T-cell (primary cell): ENCODE measurements at regions not wholly inside any gene's neighbourhood (a gene's known extent, or its start where the extent isn't known, plus 50 kb on each side); places are given as distances from the start of the nearest gene placed in this dataset.

Experiments
- ATAC-seq, 4 experiments: fragments of 200-7000 bp in 3 of 4; fragments of 150-1000 bp in 1 of 4; cut with Tn5 transposase; replicated peaks in 1 of 4; 1 replicate in 3 of 4; 2 replicates in 1 of 4; pipeline ENCODE4 v1.10.0; 2021; ENCODE audit warnings: moderate library complexity in 3 of 4, mild to moderate bottlenecking in 2 of 4, moderate number of reproducible peaks in 1 of 4
- CTCF ChIA-PET, 2 donors: fragments of 300-600 bp; sonication (Branson Sonifier 250); formaldehyde crosslinking; loops; one replicate each; lab custom pipeline; 2022; ENCODE audit warnings: antibody characterized with exemption in 2 of 2; lab: Charles Lee
- POLR2A ChIA-PET, 2 donors: fragments of 300-600 bp; sonication (Branson Sonifier 250); formaldehyde crosslinking; loops; one replicate each; lab custom pipeline; 2022; ENCODE audit warnings: antibody characterized with exemption in 2 of 2; lab: Charles Lee
- DNase-seq, 35 experiments: peaks; one replicate each; pipeline versions ENCODE4 v3.0.0 to v3.0.0-alpha.2; 2013 to 2023
- H3K27ac ChIP-seq: one replicate; pipeline ENCODE4 v1.5.1; 2013; ENCODE audit warnings: low read length
- H3K27me3 ChIP-seq, 2 experiments: replicated peaks in 1 of 2; 1 replicate in 1 of 2; 2 replicates in 1 of 2; pipeline versions ENCODE4 v1.6.1 to v1.7.0; 2013; ENCODE audit warnings: low read length in 1 of 2, mixed read lengths in 1 of 2; ENCODE audit not compliant: control insufficient read depth in 2 of 2, insufficient read depth in 2 of 2; ENCODE audit errors: extremely low read depth in 1 of 2
- H3K36me3 ChIP-seq, 2 donors: 1 replicate in 1 of 2; 2 replicates in 1 of 2; pipeline versions ENCODE4 v1.6.1 to v1.7.0; 2013; ENCODE audit warnings: low read length in 1 of 2; ENCODE audit not compliant: control insufficient read depth in 2 of 2, insufficient read depth in 1 of 2; ENCODE audit errors: extremely low read depth in 1 of 2
- H3K4me1 ChIP-seq, 2 experiments: 1 replicate in 1 of 2; 2 replicates in 1 of 2; pipeline versions ENCODE4 v1.6.1 to v1.7.0; 2013; ENCODE audit warnings: low read length in 2 of 2, mixed read lengths in 1 of 2; ENCODE audit not compliant: insufficient read depth in 2 of 2, control insufficient read depth in 1 of 2; ENCODE audit errors: extremely low read depth in 1 of 2
- H3K4me3 ChIP-seq, 2 donors: 1 replicate in 1 of 2; 2 replicates in 1 of 2; pipeline versions ENCODE4 v1.5.1 to v1.7.0; 2013; ENCODE audit warnings: mild to moderate bottlenecking in 2 of 2, low read length in 1 of 2, moderate library complexity in 1 of 2; ENCODE audit not compliant: control insufficient read depth in 1 of 2; ENCODE audit errors: extremely low read depth in 1 of 2
- H3K9me3 ChIP-seq: 2 replicates; pipeline ENCODE4 v1.7.0; 2013
- H3K27ac Mint-ChIP-seq, 2 donors: one replicate each; pipeline ENCODE4 v1.8.0; 2020 to 2021; ENCODE audit warnings: mild to moderate bottlenecking in 2 of 2, mixed read lengths in 2 of 2
- H3K27me3 Mint-ChIP-seq, 2 donors: one replicate each; pipeline ENCODE4 v1.8.0; 2021 to 2022; ENCODE audit warnings: mixed read lengths in 2 of 2
- H3K36me3 Mint-ChIP-seq: one replicate; pipeline ENCODE4 v1.8.0; 2021; ENCODE audit warnings: mixed read lengths
- H3K4me1 Mint-ChIP-seq, 3 donors: one replicate each; pipeline ENCODE4 v1.8.0; 2020 to 2022; ENCODE audit warnings: mixed read lengths in 3 of 3, mild to moderate bottlenecking in 1 of 3
- H3K4me3 Mint-ChIP-seq, 3 donors: one replicate each; pipeline ENCODE4 v1.8.0; 2020 to 2022; ENCODE audit warnings: mild to moderate bottlenecking in 3 of 3, mixed read lengths in 3 of 3, moderate library complexity in 3 of 3
- H3K9me3 Mint-ChIP-seq, 3 donors: one replicate each; pipeline ENCODE4 v1.8.0; 2020 to 2022; ENCODE audit warnings: mixed read lengths in 3 of 3
- WGBS: methylation state at CpG from one replicate; pipeline ENCODE4 v1.1.5; 2013; ENCODE audit warnings: missing lambda C conversion rate; ENCODE audit not compliant: insufficient coverage; 5-methylcytosine and 5-hydroxymethylcytosine counted together

DNA sequence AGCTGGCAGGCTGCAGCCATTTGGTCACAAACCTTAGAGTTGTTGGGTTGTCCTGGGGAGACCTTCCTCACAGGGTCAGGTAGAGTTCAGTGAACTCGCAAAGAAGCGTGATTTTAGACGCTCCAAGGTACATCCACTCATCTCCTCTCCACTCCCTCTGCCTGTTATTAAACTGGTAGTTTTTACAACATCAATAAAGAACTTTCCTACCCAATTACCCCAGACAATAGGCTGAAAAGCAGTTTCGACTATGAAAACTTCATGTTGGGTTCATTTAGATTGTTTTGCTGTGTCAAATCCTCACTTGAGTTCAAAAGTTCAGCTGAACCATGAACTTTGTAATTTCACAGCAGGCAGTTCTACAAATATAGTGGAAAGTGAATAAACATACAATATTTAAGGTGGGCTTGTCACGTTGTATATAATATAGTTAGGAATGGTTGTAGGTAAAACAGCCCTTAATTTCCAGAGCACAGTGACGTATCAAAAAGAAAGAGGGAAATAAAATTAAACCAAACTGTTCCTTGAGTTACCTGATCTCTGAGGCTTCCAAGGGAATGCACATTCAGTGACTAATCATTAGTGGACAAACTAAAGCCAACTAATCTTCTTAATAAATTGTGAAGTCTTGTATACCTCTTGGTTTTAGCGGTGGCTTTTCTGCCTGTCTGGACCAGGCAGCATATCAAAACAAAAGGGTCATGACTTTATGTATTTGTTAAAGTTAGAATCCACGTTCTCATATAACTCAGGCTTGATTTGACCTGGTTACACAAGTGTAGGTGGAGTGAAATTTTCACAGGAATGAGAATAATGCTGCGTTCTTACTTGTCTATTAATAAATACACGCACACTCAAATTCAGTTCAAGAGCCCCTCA is 100.5 kb downstream of the CYP26A1 start:
- Histone ChIP-seq H3K27ac (no peak overlapping the region), H3K9me3 (no peaks in the 10 kb centered on the region), H3K27me3 (peaks cover 0 to 2% of the 10 kb centered on the region in 2 experiments), H3K4me3 (no peak overlapping the region), H3K36me3 (no peaks in the 10 kb centered on the region), H3K4me1 (no peaks in the 10 kb centered on the region)
- peaks cover 0 to 8% of the 10 kb centered on the region in 2 donors for H3K27me3 Mint-ChIP-seq
- no peak overlapping the region for H3K4me3 Mint-ChIP-seq
- 100% methylated on average over 1 of the region's 10 CpGs for WGBS
- ChIA-PET POLR2A (no interaction called here), CTCF (interaction anchor here (0.6 kb wide), 2 partner anchors 8 to 778 kb away, joined by 3 read pairs; no protein-coding TSS in a partner anchor)
- no peak overlapping the region for H3K27ac Mint-ChIP-seq
- DNase-seq, result no peak
- H3K36me3 Mint-ChIP-seq, result peaks cover 7% of the 10 kb centered on the region
- ATAC-seq, result no peak
- H3K9me3 Mint-ChIP-seq, result peaks cover 4 to 11% (median 10%) of the 10 kb centered on the region in 3 donors
- no peaks in the 10 kb centered on the region for H3K4me1 Mint-ChIP-seq

DNA sequence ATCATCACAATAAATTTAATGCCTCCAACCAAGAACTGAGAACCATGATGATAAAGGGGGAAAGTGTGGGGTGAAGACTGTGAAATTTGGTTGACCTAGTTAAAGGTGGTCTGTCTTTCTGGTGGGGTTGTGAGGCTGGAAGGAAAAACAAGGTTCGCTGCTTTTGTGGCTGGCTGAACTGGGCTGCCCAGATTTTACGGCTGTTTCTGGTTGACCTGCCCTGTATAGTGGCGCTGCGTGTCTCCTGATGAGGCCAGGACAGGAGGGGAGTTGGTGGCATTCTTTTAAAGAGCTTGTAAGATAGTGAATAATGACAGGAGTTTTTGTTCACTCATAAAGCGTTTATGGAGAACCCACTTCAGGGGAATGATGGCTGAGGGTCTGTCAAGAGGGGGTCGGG is 101.8 kb downstream of the CYP26A1 start:
- Mint-ChIP-seq H3K4me1 (no peaks in the 10 kb centered on the region), H3K4me3 (no peak overlapping the region), H3K9me3 (peaks cover under 1 to 2% (median 1%) of the 10 kb centered on the region in 3 donors), H3K27me3 (peaks cover 0 to 4% of the 10 kb centered on the region in 2 donors), H3K27ac (no peak overlapping the region), H3K36me3 (peaks cover under 1% of the 10 kb centered on the region)
- peaks cover 0 to 2% of the 10 kb centered on the region in 2 experiments for H3K27me3 ChIP-seq
- 84% methylated on average over 6 of the region's 6 CpGs for WGBS
- H3K4me3 ChIP-seq, result no peak overlapping the region
- no peaks in the 10 kb centered on the region for H3K36me3 ChIP-seq
- POLR2A ChIA-PET, result no interaction called here
- CTCF ChIA-PET, result no interaction called here
- DNase-seq (no peak), ATAC-seq (no peak)
- H3K4me1 ChIP-seq, result no peaks in the 10 kb centered on the region
- no peaks in the 10 kb centered on the region for H3K9me3 ChIP-seq
- H3K27ac ChIP-seq, result no peak overlapping the region

GRCh38 chr10:93177511-93177910 is 103.8 kb downstream of the CYP26A1 start:
- ChIA-PET CTCF (interaction anchor here in 1 of 2 donors (0.7 kb wide), 1 partner anchor 105 kb away, joined by 3 read pairs; no protein-coding TSS in a partner anchor), POLR2A (no interaction called here)
- Histone ChIP-seq H3K36me3 (no peaks in the 10 kb centered on the region), H3K9me3 (no peaks in the 10 kb centered on the region), H3K27ac (no peak overlapping the region), H3K4me1 (no peaks in the 10 kb centered on the region), H3K4me3 (no peak overlapping the region), H3K27me3 (peaks cover 0 to 2% of the 10 kb centered on the region in 2 experiments)
- H3K27ac Mint-ChIP-seq, result no peak overlapping the region
- ATAC-seq, result no peak
- H3K4me3 Mint-ChIP-seq, result no peak overlapping the region
- peaks cover 2 to 3% of the 10 kb centered on the region in 2 donors for H3K27me3 Mint-ChIP-seq
- no peak for DNase-seq
- H3K36me3 Mint-ChIP-seq, result no peaks in the 10 kb centered on the region
- no peaks in the 10 kb centered on the region for H3K4me1 Mint-ChIP-seq
- H3K9me3 Mint-ChIP-seq, result no peaks in the 10 kb centered on the region

- no peaks in the 10 kb centered on the region for H3K36me3 ChIP-seq
- H3K4me3 ChIP-seq, result no peak overlapping the region
- peaks cover 0 to 2% of the 10 kb centered on the region in 2 experiments for H3K27me3 ChIP-seq
- DNase-seq, result no peak
- Mint-ChIP-seq H3K4me3 (no peak overlapping the region), H3K27ac (no peak overlapping the region), H3K36me3 (no peaks in the 10 kb centered on the region), H3K27me3 (peaks cover 2 to 3% of the 10 kb centered on the region in 2 donors), H3K9me3 (no peaks in the 10 kb centered on the region), H3K4me1 (no peaks in the 10 kb centered on the region)
- ChIA-PET POLR2A (no interaction called here), CTCF (no interaction called here)
- no peaks in the 10 kb centered on the region for H3K4me1 ChIP-seq
- ATAC-seq, result no peak
- no peak overlapping the region for H3K27ac ChIP-seq
- no peaks in the 10 kb centered on the region for H3K9me3 ChIP-seq
These were observed 104.5 kb downstream of the CYP26A1 start for GRCh38 chr10:93178226-93178625.

- peaks cover 0 to 15% of the 10 kb centered on the region in 2 donors for H3K27me3 Mint-ChIP-seq
- no peaks in the 10 kb centered on the region for H3K4me1 ChIP-seq
- POLR2A ChIA-PET, result interaction anchor here in 1 of 2 donors (0.6 kb wide), 1 partner anchor 43 kb away, joined by 7 read pairs; no protein-coding TSS in a partner anchor
These were observed 106.8 kb downstream of the CYP26A1 start for GRCh38 chr10:93180482-93180931.

GRCh38 chr10:93181271-93182048 is 107.8 kb downstream of the CYP26A1 start:
- Mint-ChIP-seq H3K36me3 (no peaks in the 10 kb centered on the region), H3K4me1 (no peaks in the 10 kb centered on the region), H3K9me3 (no peaks in the 10 kb centered on the region), H3K27me3 (peaks cover 0 to 20% of the 10 kb centered on the region in 2 donors), H3K27ac (no peak overlapping the region), H3K4me3 (no peak overlapping the region)
- no peak overlapping the region for H3K27ac ChIP-seq
- H3K36me3 ChIP-seq, result no peaks in the 10 kb centered on the region
- ChIA-PET CTCF (no interaction called here), POLR2A (no interaction called here)
- no peaks in the 10 kb centered on the region for H3K4me1 ChIP-seq
- no peaks in the 10 kb centered on the region for H3K27me3 ChIP-seq
- WGBS, result 100% methylated on average over 1 of the region's 8 CpGs
- DNase-seq, result no peak
- no peaks in the 10 kb centered on the region for H3K9me3 ChIP-seq
- ATAC-seq, result no peak
- no peak overlapping the region for H3K4me3 ChIP-seq

More at GRCh38 chr10:93180482-93180931, 106.8 kb downstream of the CYP26A1 start:
- Mint-ChIP-seq H3K4me1 (no peaks in the 10 kb centered on the region), H3K36me3 (no peaks in the 10 kb centered on the region), H3K9me3 (no peaks in the 10 kb centered on the region), H3K27ac (no peak overlapping the region), H3K4me3 (no peak overlapping the region)
- Histone ChIP-seq H3K36me3 (no peaks in the 10 kb centered on the region), H3K27ac (no peak overlapping the region), H3K4me3 (no peak overlapping the region), H3K9me3 (no peaks in the 10 kb centered on the region), H3K27me3 (no peaks in the 10 kb centered on the region)
- CTCF ChIA-PET, result no interaction called here
- ATAC-seq, result no peak
- WGBS, result 84% methylated on average over 13 of the region's 14 CpGs
- no peak for DNase-seq
